GM18907 (cell line): ENCODE measurements at regions not wholly inside any gene's neighbourhood (a gene's known extent, or its start where the extent isn't known, plus 50 kb on each side); places are given as distances from the start of the nearest gene placed in this dataset.
A peak's percentile ranks its signal among the peaks of the same experiment; 100 is the strongest.

Experiments used
- ATAC-seq: cut with Tn5 transposase; IDR thresholded peaks from one replicate; pipeline ENCODE4 v1.9.1; 2021; ENCODE audit warnings: mild to moderate bottlenecking, moderate library complexity; ENCODE audit not compliant: unreplicated experiment

DNA sequence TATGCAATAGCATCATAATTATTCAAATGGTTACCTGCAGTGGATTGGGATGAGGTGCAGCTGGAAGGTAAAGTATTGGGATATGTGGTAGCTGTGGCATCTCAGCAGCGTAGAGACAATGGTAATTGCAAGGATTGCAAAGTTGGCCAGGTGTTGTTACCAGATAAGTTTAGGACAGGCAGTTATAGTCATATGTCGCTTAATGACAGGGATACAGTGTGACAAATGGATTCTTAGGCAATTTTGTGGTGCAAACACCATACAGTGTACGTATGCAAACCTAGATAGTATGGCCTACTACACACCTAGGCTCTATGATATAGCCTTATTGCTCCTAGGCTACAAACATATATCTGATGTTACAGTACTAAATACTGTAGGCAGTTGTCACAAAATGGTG lies 163.5 kb upstream of the LYZL2 start:
- no peak for ATAC-seq

DNA sequence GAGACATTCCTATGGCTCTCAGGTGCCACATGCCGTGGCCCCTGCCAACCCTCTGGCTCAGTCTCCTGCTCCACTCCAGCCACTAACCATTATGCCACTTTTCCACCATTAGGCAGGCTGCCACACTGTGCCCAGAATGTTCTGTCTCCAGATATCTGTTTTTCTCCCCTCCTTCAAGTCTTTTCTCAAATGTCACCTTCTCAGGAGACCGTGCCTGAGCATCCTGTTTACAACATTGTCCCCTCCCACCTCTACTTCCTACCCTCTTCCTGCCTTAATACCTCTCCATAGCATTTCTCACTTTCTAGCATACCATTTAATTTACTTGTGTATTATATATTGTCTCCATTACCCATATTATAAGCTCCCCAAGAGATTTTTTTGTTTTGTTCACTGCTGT lies 162.5 kb upstream of the LYZL2 start:
- no peak for ATAC-seq

DNA sequence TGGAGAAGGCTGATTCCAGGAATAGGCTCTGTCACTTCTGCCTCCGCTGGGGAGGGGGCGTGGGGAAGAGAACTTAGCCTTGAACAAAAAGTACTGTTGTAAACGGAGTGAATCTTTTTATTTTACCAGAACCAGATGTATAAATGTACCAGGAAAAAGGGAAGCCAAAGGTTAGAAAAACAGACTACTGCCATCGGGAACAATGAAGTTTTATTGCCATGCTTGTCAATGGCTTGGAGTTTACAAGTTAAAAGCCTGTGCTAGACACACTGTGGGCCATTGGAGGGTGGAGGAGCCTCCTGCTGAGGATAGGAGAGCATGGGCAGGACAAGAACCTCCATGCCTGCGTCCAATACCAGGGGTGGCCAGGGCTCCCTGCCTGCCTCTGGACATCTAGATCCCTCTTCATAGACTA lies 161.7 kb upstream of the LYZL2 start:
- ATAC-seq, result no peak

DNA sequence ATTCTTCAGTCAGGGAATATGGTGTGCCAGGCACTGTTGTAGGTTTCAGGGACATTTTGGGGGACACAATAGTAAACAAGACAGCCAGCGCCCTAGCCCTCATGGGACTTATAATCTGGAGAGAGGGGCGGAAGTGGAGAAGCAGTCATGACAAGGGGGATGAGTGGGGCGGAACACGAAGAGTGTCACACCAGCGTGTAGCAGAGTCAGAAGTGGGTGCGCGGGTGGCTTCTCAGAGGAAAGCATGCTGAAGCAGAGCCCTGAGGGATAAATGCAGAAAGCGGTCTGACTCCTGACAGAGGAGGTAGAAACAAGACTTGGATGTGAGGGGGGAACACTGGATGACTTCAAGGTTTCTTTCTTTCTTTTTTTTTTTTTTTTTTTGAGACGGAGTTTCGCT lies 160.3 kb upstream of the LYZL2 start:
- ATAC-seq, result no peak

- ATAC-seq, result no peak
These were observed 158.8 kb upstream of the LYZL2 start for GRCh38 chr10:30788307-30788706.

GRCh38 chr10:30786906-30787305 lies 157.4 kb upstream of the LYZL2 start:
- ATAC-seq, result no peak

GRCh38 chr10:30786131-30786530 lies 156.6 kb upstream of the LYZL2 start:
- ATAC-seq, result no peak

DNA sequence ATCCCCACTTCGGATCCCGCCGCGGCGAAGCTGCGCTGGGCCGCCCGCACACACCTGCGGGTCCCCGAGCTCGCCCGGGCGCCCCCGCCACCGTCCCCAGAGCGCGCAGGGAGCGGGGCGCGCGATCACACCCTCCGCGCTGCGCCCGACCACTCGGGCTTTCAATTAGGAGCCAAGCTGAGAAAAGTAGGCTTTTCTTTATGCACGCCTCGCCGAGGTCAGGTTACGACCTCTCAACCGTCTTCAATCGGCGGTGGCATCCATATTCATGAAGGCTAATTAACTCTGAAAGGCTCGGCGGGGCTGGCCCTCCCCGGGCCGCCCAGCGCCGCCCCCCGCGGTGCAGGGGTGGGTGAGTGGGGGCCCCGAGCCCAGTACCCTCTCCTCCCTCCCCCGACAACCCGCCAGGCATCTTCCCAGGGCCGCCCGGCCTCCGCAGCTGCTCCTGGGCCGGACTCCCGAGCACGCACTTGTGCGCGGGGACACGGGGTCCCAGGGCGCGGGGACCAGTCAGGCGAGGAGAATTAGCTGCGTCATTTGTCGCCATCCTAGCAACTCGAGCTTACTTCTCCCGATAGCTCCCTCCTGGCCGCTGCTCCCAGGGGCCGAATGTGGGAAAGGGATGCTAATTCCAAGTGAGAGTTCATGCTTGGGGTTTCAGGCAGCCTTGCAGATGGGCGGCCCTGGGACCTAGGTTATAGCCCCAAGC lies 155.5 kb upstream of the LYZL2 start:
- ATAC-seq, result no peak

GRCh38 chr10:30784524-30784896 lies 155.0 kb upstream of the LYZL2 start:
- ATAC-seq, result no peak

- ATAC-seq, result peak; percentile 41
These were observed 154.5 kb upstream of the LYZL2 start for GRCh38 chr10:30783939-30784501.

GRCh38 chr10:30782537-30783461 lies 153.2 kb upstream of the LYZL2 start:
- peak; percentile 74 for ATAC-seq

GRCh38 chr10:30782157-30782536 lies 152.6 kb upstream of the LYZL2 start:
- no peak for ATAC-seq

DNA sequence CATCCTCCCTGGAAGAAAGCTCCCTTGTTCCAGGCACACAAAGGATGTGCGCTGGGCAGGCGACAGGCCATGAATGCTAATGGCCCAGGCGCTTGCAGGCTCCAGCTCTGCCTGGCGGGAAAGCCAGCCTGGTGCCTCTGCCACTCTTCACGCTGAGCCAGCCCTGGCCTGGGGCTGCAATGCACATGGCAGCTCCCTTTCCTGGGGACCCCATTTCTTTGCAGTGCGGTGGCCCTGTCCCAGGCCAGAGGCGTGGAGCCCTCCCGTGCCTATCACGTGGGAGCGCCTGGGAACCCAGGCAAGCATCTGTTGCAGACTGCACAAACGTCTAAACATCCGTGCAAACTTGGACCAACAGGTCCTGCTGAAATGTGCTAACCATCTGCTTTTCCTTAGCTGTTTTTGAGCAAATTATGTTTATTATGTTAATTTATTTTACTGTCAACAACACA lies 152.1 kb upstream of the LYZL2 start:
- ATAC-seq, result no peak

- ATAC-seq, result no peak
These were observed 149.2 kb upstream of the LYZL2 start for GRCh38 chr10:30778769-30779168.

- ATAC-seq, result no peak
These were observed 146.4 kb upstream of the LYZL2 start for GRCh38 chr10:30775779-30776591.

DNA sequence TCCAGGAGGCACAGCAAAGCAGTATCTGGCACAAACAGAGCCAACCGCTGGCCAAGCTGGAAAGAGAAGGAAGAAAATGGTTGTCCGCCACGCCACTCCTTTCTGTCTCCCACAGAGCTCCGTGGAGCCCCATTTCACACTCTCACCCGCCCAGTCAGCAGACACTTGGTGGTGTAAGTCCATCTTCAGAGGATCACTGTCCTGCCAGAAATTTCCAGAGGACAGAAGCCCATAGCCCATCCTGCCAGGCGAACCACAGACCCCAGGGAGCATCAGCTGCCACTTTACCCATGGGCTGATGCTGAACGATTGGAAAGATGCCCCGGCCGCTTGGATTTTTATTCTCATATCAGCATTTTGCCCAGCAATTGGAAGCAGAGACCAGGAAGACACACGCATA lies 144.7 kb upstream of the LYZL2 start:
- ATAC-seq, result no peak

DNA sequence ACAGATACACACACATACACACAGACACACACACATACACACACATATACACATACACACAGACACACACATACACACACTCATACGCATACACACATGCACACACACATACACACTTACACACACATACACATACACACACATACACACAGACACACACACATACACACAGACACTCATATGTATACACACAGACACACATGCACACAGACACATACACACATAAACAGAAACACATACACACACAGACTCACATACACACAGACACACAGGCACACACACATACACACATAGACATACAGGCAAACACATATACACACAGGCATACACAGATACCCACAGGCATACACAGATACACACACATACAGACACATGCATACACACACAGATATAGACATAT lies 143.9 kb upstream of the LYZL2 start:
- no peak for ATAC-seq

- ATAC-seq, result no peak
These were observed 141.3 kb upstream of the LYZL2 start for GRCh38 chr10:30770816-30771215.

DNA sequence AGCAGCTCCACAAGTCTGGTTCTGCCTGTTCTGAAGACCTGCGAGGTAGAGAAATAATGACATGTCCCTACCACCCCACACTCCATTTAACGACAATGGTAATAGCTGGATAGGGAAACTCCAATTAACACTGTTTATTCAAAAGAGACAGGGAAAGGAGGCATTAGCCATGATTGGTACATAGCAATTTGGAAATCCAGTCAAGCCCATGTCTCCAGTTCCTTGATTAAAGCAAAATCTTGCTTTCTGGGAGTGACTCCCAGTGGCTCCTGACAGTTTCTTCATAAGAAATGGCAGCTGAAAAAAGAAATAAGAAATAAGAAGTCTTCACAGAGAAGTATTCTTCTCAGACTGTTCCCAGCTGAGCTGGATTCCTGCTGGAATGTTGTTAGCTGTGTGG lies 140.7 kb upstream of the LYZL2 start:
- ATAC-seq, result no peak

DNA sequence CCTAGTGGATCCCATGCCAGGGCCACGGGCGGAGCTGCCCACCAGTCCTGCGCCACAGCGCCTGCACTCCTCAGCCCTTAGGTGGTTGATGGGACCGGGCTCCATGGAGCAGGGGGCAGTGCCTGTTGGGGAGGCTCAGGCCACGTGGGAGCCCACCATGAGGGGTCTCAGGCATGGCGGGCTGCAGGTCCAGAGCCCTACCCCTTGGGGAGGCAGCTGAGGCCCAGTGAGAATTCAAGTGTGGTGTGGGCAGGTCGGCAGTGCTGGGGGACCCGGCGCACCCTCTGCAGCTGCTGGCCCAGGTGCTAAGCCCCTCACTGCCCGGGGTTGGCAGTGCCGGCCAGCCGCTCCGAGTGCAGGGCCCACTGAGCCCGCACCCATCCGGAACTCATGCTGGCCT lies 139.8 kb upstream of the LYZL2 start:
- no peak for ATAC-seq

DNA sequence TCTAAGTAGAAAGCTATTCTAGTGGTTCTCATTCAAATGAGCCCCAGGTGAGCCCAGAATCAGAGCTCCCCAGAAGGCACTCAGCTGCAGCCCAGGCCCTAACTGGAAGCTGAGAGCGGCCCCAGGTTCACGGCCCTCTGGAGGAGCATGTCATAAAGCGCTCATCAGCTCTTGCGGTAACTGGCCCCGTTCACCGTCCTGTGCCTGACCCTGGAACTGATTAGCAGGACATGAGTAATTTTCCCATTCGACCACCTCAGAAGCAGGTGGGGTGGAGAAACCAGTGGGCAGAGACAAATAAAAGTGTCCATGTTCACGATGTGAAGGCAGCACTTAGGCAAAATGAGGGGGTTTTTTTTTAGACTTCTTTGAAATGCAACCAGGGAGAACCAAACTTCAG lies 136.1 kb upstream of the LYZL2 start:
- no peak for ATAC-seq
